Subcutaneous abdominal adipose tissue (tissue), 5 donors: ENCODE measurements at regions not wholly inside any gene's neighbourhood (a gene's known extent, or its start where the extent isn't known, plus 50 kb on each side); places are given as distances from the start of the nearest gene placed in this dataset.

Experiments used
- H3K27ac ChIP-seq: one replicate; pipeline ENCODE4 v1.7.0; 2013; ENCODE audit warnings: low read depth, mild to moderate bottlenecking, inconsistent platforms, low read length, moderate library complexity
- H3K27me3 ChIP-seq, 5 donors: one replicate each; pipeline ENCODE4 v1.7.0; 2013; ENCODE audit warnings: low read length in 5 of 5, inconsistent platforms in 1 of 5; ENCODE audit not compliant: control insufficient read depth in 5 of 5, insufficient read depth in 4 of 5
- H3K36me3 ChIP-seq, 5 donors: one replicate each; pipeline ENCODE4 v1.7.0; 2013; ENCODE audit warnings: low read length in 5 of 5; ENCODE audit not compliant: control insufficient read depth in 5 of 5, insufficient read depth in 5 of 5
- H3K4me1 ChIP-seq, 5 donors: one replicate each; pipeline ENCODE4 v1.7.0; 2013; ENCODE audit warnings: low read length in 5 of 5, mild to moderate bottlenecking in 3 of 5, moderate library complexity in 1 of 5; ENCODE audit not compliant: control insufficient read depth in 5 of 5, insufficient read depth in 5 of 5
- H3K4me3 ChIP-seq, 5 donors: one replicate each; pipeline ENCODE4 v1.7.0; 2013; ENCODE audit warnings: low read length in 5 of 5, low read depth in 1 of 5
- H3K9ac ChIP-seq, 5 donors: one replicate each; pipeline ENCODE4 v1.7.0; 2013; ENCODE audit warnings: low read length in 5 of 5, mild to moderate bottlenecking in 4 of 5, moderate library complexity in 3 of 5
- H3K9me3 ChIP-seq, 5 donors: one replicate each; pipeline ENCODE4 v1.7.0; 2013; ENCODE audit warnings: low read length in 5 of 5; ENCODE audit not compliant: control insufficient read depth in 5 of 5
- donor health status: healthy.
- donor health status: healthy.
- donor health status: healthy.
- donor health status: healthy.
- donor health status: healthy.

DNA sequence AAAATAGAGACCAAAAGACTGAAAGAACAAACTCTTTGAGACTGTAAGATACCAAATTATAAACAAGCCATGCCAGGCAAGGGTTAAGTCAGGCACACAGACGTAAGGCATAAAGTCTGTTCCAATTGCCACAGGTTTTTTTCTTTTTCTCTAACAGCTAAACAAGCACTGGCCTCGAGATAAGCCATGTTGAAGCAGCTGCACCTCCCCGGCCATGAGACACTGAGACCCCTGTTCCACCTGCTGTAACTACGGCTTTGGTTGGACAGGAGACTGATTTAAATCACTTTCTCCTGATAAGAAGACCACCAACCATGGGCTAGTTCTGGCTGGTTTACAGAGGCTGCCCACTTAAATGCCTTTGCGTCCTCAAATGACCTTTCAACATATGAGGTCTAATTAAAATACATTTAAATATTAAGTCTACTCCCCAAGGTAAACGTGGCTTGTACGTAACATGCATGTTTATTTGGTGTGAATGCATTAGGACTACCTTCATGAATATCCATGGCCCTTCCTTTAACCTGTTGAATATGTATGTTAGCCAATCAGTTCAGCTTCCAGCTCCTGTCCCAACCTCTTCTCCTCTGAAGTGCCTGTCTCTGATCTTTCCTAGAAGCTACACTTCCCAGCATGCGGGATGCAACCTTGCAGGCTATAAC lies 117.2 kb downstream of the CMPK2 start:
- peaks cover 0 to 18% (median 3%) of the 10 kb centered on the region in 5 donors for H3K4me1 ChIP-seq
- H3K27me3 ChIP-seq, result peaks cover 0 to 6% (median 0%) of the 10 kb centered on the region in 5 donors

DNA sequence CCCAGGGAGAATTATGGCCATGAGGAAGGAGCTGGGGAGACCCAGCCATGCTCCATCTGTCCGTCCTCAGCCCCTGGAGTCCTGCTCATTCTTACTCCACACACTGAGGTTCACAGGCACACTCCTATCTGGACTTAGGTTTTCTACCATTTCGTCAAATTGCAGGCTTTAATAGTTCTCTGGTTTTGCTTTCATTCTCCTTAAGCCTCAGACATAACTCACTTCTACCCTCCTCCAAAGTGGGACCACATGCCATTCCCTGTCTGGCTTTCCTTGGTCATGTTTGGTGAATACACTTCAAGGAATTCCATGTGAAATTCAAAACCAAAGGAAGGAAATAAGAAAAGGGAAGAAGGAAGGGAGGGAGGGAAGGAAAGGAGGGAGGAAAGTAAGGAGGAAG lies 115.7 kb downstream of the CMPK2 start:
- H3K36me3 ChIP-seq, result no peaks in the 10 kb centered on the region
- H3K4me1 ChIP-seq, result peaks cover 0 to 23% (median 3%) of the 10 kb centered on the region in 5 donors
- H3K27ac ChIP-seq, result no peak overlapping the region
- no peaks in the 10 kb centered on the region for H3K9me3 ChIP-seq
- no peak overlapping the region for H3K4me3 ChIP-seq
- no peak overlapping the region for H3K9ac ChIP-seq
- H3K27me3 ChIP-seq, result peaks cover 0 to 6% (median 0%) of the 10 kb centered on the region in 5 donors

More for the DNA sequence above, 117.2 kb downstream of the CMPK2 start:
- Histone ChIP-seq H3K9me3 (no peaks in the 10 kb centered on the region), H3K9ac (no peak overlapping the region), H3K27ac (no peak overlapping the region), H3K36me3 (no peaks in the 10 kb centered on the region), H3K4me3 (no peak overlapping the region)

DNA sequence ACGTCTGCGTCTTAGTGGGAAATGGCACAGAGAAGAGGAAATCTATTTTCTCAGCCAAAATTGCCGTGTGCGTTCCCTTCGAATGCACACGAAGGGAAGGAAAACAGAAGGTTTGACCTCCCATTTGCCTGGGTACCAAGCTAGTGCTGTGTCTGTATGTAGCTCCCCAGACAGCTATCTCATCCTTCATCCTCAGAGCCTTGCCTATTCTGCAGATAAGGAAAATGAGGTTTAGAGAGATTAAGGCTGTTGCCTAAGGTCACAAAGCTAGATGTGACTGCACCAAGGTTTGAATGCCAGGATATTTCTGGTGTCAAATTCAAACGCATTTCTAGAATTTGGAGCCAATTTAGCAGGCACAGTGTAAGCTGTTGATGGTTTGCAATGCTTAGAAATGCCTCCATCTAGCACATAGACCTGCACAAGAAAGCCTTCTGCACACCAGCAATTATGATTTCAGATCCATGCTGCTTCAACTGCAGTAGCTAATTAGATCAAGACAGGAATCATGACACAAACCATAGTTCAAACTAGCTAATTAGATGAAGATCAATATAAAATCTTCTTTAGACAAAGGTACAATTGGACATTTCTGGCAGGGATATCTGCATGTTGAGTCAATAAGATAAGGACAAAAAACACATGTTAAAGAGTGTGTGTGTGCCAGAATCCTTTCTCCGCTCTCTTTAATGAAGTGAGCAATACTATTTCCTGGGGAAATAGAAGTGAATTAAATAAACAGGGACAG lies 115.1 kb downstream of the CMPK2 start:
- H3K27ac ChIP-seq, result no peak overlapping the region
- no peak overlapping the region for H3K4me3 ChIP-seq
- H3K36me3 ChIP-seq, result no peaks in the 10 kb centered on the region
- H3K9me3 ChIP-seq, result no peaks in the 10 kb centered on the region
- peak overlapping the region in 1 of 5 donors; percentile 26 for H3K9ac ChIP-seq
- H3K4me1 ChIP-seq, result peaks cover 0 to 23% (median 3%) of the 10 kb centered on the region in 5 donors
- H3K27me3 ChIP-seq, result peaks cover 0 to 6% (median 0%) of the 10 kb centered on the region in 5 donors

DNA sequence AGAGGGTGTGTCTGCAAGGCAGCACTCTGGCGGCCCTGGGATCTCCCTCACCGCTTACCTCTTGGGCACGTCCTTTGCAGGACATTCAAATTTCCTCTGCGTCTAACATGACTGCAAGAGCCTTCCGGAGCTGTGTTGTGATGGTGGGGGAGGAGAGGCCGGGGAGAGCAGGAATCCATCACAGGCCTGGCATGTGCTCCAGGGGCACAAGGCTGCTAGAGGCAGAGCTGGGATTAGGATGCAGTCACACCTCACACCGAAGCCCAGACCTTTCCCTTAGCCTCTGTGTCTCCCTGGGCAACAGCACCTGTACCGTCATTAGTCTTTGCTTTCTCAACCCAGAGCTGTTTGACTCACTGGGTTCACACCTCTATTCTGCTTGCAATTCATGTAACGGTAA lies 111.3 kb downstream of the CMPK2 start:
- no peaks in the 10 kb centered on the region for H3K9me3 ChIP-seq
- H3K27ac ChIP-seq, result no peak overlapping the region
- peaks cover 0 to 4% (median 0%) of the 10 kb centered on the region in 5 donors for H3K27me3 ChIP-seq
- no peak overlapping the region for H3K4me3 ChIP-seq
- H3K4me1 ChIP-seq, result peaks cover 0 to 23% (median 3%) of the 10 kb centered on the region in 5 donors
- H3K9ac ChIP-seq, result no peak overlapping the region
- no peaks in the 10 kb centered on the region for H3K36me3 ChIP-seq

DNA sequence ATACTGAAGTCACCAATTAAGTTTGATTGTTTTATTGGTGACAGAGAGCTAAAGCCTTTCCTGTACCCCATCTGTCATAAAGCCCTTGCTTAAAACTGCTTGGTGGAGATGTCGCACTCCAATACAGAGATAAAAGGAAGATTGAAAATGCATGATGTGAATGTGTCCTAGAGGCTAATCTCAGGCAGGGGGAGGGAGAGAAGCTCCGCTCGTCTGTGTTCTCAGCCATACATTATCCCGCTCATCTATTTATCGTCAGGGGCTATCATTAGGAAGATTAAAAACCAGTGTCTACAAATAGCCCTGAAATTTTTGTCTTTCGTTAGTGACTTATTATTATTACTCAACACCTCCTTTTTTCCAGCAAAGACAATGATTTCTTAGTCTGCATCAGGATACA lies 110.3 kb downstream of the CMPK2 start:
- Histone ChIP-seq H3K27ac (no peak overlapping the region), H3K36me3 (no peaks in the 10 kb centered on the region), H3K4me3 (no peak overlapping the region), H3K9ac (no peak overlapping the region), H3K27me3 (peaks cover 0 to 11% (median 0%) of the 10 kb centered on the region in 5 donors), H3K4me1 (peaks cover 0 to 15% (median 2%) of the 10 kb centered on the region in 5 donors), H3K9me3 (no peaks in the 10 kb centered on the region)

DNA sequence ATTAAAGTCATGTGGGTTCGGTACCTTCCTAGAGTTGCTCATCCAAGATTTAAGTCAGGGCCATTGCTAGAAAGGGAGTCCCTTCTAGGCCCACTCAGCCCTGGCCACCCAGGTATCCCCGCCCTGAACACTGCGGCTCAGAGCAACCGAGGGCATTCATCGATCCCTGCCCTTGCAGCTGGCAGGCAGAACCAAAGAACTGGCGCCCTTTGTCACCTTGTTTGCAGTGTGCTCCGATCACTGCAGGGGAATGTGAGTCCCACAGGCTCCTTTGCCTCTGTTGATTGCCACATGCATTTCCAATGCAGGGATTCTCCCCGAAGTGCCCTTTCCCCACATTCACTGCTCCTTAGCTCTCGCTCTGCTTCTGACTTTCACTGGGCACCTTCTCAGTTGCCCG lies 108.5 kb downstream of the CMPK2 start:
- H3K36me3 ChIP-seq, result no peaks in the 10 kb centered on the region
- no peak overlapping the region for H3K27ac ChIP-seq
- H3K4me3 ChIP-seq, result no peak overlapping the region
- H3K27me3 ChIP-seq, result peaks cover 0 to 10% (median 0%) of the 10 kb centered on the region in 5 donors
- H3K4me1 ChIP-seq, result peaks cover 0 to 8% (median 0%) of the 10 kb centered on the region in 5 donors
- H3K9me3 ChIP-seq, result no peaks in the 10 kb centered on the region
- no peak overlapping the region for H3K9ac ChIP-seq

DNA sequence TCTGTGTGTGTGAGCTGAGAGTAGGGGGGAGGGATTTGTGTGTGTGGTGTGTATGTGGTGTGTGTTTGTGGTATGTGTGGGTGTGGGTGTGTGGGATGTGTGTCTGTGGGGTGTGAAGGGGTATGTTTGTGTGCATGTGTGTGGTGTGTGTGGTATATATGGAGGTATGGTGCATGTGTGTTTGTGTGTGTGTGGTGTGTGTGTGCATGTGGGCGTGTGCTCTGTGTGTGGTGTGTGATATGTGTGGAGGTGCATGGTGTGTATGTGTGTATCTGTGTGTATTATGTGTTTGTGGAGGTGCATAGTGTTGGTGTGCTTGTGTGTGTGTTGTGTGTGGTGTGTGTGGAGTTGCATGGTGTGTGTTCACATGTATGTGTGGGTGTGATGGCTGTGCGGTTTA lies 106.0 kb downstream of the CMPK2 start:
- H3K4me1 ChIP-seq, result no peaks in the 10 kb centered on the region
- H3K9ac ChIP-seq, result no peak overlapping the region
- peaks cover 0 to 8% (median 0%) of the 10 kb centered on the region in 5 donors for H3K27me3 ChIP-seq
- H3K36me3 ChIP-seq, result no peaks in the 10 kb centered on the region
- no peak overlapping the region for H3K27ac ChIP-seq
- no peak overlapping the region for H3K4me3 ChIP-seq
- no peaks in the 10 kb centered on the region for H3K9me3 ChIP-seq

DNA sequence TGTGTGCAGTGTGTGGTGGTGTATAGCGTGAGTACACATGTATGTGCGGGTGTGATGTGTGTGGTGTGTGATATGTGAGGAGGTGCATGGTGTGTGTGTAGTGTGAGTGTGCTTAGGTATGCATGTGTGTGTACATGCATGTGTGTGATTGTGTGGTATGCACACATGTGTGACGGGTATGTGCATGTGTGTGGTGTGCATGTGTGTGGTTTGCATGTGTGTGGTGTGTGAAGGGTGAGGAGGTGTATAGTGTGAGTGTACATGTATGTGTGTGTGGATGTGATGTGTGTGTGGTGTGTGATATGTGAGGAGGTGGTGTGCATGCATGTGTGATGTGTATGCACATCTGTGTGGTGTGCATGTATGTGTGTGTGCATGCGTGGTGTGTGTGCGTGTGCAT lies 105.6 kb downstream of the CMPK2 start:
- peaks cover 0 to 2% (median 0%) of the 10 kb centered on the region in 5 donors for H3K9me3 ChIP-seq
- no peaks in the 10 kb centered on the region for H3K4me1 ChIP-seq
- no peak overlapping the region for H3K27ac ChIP-seq
- H3K4me3 ChIP-seq, result no peak overlapping the region
- peaks cover 0 to 8% (median 0%) of the 10 kb centered on the region in 5 donors for H3K27me3 ChIP-seq
- H3K36me3 ChIP-seq, result no peaks in the 10 kb centered on the region
- H3K9ac ChIP-seq, result no peak overlapping the region

DNA sequence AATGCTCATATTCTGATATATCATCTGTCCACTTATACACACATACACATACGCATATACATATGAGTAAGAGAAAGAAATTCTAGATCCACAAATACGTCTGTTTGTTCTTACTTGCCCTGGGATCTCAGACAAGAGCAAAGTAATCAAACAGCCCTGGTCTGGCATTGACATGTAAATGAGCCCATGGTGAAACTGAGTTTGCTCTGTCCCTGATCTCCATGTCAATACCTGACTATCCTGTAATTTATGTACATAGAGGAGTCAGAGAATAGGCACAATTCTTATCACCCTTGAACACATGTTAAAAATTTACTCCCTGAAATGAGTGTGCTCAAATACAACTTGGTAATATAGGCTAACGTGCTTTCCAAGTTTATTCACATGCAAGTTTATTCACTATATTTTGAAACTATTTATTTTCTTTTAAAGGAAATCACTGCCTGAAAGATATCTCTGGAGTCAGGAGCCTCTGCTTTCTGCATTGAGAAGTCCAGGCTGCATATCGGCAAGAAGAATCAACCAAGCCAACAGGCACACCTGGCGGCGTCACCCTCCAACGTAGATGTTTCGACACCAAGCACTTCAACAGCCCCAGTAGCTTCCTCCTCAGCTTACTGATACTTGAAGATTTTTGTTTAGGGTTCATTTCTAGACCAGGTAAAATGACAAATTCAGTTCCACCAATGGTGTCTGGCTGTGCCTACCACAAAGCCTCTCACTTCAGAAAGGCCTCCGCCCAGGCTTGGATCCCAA lies 100.6 kb downstream of the CMPK2 start:
- Histone ChIP-seq H3K36me3 (no peaks in the 10 kb centered on the region), H3K27me3 (peaks cover 0 to 2% (median 0%) of the 10 kb centered on the region in 5 donors), H3K9me3 (peaks cover 0 to 2% (median 0%) of the 10 kb centered on the region in 5 donors), H3K27ac (no peak overlapping the region), H3K4me3 (no peak overlapping the region), H3K9ac (no peak overlapping the region), H3K4me1 (peaks cover 0 to 3% (median 0%) of the 10 kb centered on the region in 5 donors)
